Smooth muscle cell (in vitro differentiated cells): ENCODE measurements at regions not wholly inside any gene's neighbourhood (a gene's known extent, or its start where the extent isn't known, plus 50 kb on each side); places are given as distances from the start of the nearest gene placed in this dataset.

ENCODE experiments used
- DNase-seq: peaks from one replicate; lab custom pipeline; 2025; ENCODE audit not compliant: unreplicated experiment; lab: John Stamatoyannopoulos, UW
- H2AFZ ChIP-seq: fragments of 200-600 bp; sonication (generic); 2 replicates; pipeline ENCODE4 v1.6.0; 2016; ENCODE audit warnings: antibody characterized with exemption, low read depth, mild to moderate bottlenecking
- H3F3A ChIP-seq: fragments of 200-600 bp; sonication (generic); 2 replicates; pipeline ENCODE4 v1.6.0; 2017; ENCODE audit warnings: antibody characterized with exemption, low read depth
- H3K27ac ChIP-seq: fragments of 200-600 bp; sonication (generic); 2 replicates; pipeline ENCODE4 v1.5.1; 2016; ENCODE audit warnings: low read depth, mild to moderate bottlenecking
- H3K27me3 ChIP-seq: fragments of 200-600 bp; sonication (generic); 2 replicates; pipeline ENCODE4 v1.6.1; 2016; ENCODE audit warnings: low read depth, mild to moderate bottlenecking
- H3K36me3 ChIP-seq: fragments of 200-600 bp; sonication (generic); 2 replicates; pipeline ENCODE4 v1.5.1; 2016; ENCODE audit warnings: low read depth
- H3K4me1 ChIP-seq: fragments of 200-600 bp; sonication (generic); 2 replicates; pipeline ENCODE4 v1.5.1; 2016; ENCODE audit warnings: low read depth
- H3K4me2 ChIP-seq: fragments of 200-600 bp; sonication (generic); 2 replicates; pipeline ENCODE4 v1.6.0; 2016; ENCODE audit warnings: mild to moderate bottlenecking
- H3K4me3 ChIP-seq: fragments of 200-600 bp; sonication (generic); 2 replicates; pipeline ENCODE4 v1.5.1; 2016; ENCODE audit warnings: mild to moderate bottlenecking
- H3K79me2 ChIP-seq: fragments of 200-600 bp; sonication (generic); 2 replicates; pipeline ENCODE4 v1.6.0; 2016; ENCODE audit warnings: low read depth, mild to moderate bottlenecking
- H3K9ac ChIP-seq: fragments of 200-600 bp; sonication (generic); 2 replicates; pipeline ENCODE4 v1.6.0; 2016; ENCODE audit warnings: low read depth
- H3K9me3 ChIP-seq: fragments of 200-600 bp; sonication (generic); replicated peaks from 2 replicates; pipeline ENCODE4 v1.5.1; 2016; ENCODE audit warnings: low read depth
- H4K20me1 ChIP-seq: fragments of 200-600 bp; sonication (generic); 2 replicates; pipeline ENCODE4 v1.6.0; 2016; ENCODE audit warnings: low read depth
- CTCF ChIP-seq: fragments of 200-600 bp; sonication (generic); IDR thresholded peaks from 2 replicates; pipeline ENCODE4 v1.5.1; 2017; ENCODE audit warnings: borderline replicate concordance, mild to moderate bottlenecking, antibody characterized with exemption; ENCODE audit not compliant: insufficient read depth, poor library complexity, severe bottlenecking
- WGBS: methylation state at CpG from one replicate; pipeline ENCODE4 v1.1.7; 2016; ENCODE audit warnings: low lambda C conversion rate; 5-methylcytosine and 5-hydroxymethylcytosine counted together

GRCh38 chr15:62712455-62712839, 330.1 kb upstream of the TPM1 start:
- H3K9me3 ChIP-seq, result no peaks in the 10 kb centered on the region
- H3F3A ChIP-seq, result no peaks in the 10 kb centered on the region
- H3K9ac ChIP-seq, result no peak overlapping the region
- no peaks in the 10 kb centered on the region for H3K79me2 ChIP-seq
- no peaks in the 10 kb centered on the region for H3K27me3 ChIP-seq
- no peaks in the 10 kb centered on the region for H3K4me1 ChIP-seq
- H3K4me2 ChIP-seq, result no peak overlapping the region
- H4K20me1 ChIP-seq, result no peaks in the 10 kb centered on the region
- H2AFZ ChIP-seq, result no peak overlapping the region
- 78% methylated on average over 5 of the region's 5 CpGs for WGBS
- H3K4me3 ChIP-seq, result no peak overlapping the region
- DNase-seq, result no peak
- no peak for TF ChIP-seq CTCF
- no peak overlapping the region for H3K27ac ChIP-seq
- H3K36me3 ChIP-seq, result no peaks in the 10 kb centered on the region

GRCh38 chr15:62715946-62716345, 326.6 kb upstream of the TPM1 start:
- H4K20me1 ChIP-seq, result no peaks in the 10 kb centered on the region
- H3K9me3 ChIP-seq, result no peaks in the 10 kb centered on the region
- no peak for DNase-seq
- H3K9ac ChIP-seq, result no peak overlapping the region
- no peaks in the 10 kb centered on the region for H3K4me1 ChIP-seq
- no peak overlapping the region for H3K4me2 ChIP-seq
- H3K36me3 ChIP-seq, result no peaks in the 10 kb centered on the region
- H3K4me3 ChIP-seq, result no peak overlapping the region
- H2AFZ ChIP-seq, result no peak overlapping the region
- H3K79me2 ChIP-seq, result no peaks in the 10 kb centered on the region
- H3K27me3 ChIP-seq, result no peaks in the 10 kb centered on the region
- H3K27ac ChIP-seq, result no peak overlapping the region
- no peak for TF ChIP-seq CTCF
- no peaks in the 10 kb centered on the region for H3F3A ChIP-seq

DNA sequence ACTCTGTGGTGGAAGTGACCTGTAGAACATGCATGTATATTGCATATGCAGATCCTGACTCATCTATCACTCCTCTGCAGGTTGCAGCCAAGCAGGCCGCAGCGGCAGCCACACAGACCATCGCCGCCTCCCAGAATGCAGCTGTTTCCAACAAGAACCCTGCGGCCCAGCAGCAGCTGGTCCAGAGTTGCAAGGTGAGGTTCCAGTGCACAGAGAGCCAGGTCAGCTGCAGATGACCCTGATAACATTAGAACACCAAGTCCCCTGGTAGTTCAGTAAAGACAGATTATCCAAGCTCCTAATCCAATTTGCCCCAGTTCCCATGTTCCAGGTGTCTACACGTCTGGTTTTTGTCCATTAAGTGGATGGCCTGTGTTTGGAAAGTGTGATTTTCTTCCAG, 325.1 kb upstream of the TPM1 start:
- H3K36me3 ChIP-seq, result no peaks in the 10 kb centered on the region
- no peak overlapping the region for H2AFZ ChIP-seq
- H3K79me2 ChIP-seq, result no peaks in the 10 kb centered on the region
- H3K27ac ChIP-seq, result no peak overlapping the region
- H3K27me3 ChIP-seq, result no peaks in the 10 kb centered on the region
- 80% methylated on average over 6 of the region's 6 CpGs for WGBS
- no peaks in the 10 kb centered on the region for H4K20me1 ChIP-seq
- no peaks in the 10 kb centered on the region for H3K9me3 ChIP-seq
- H3K4me2 ChIP-seq, result no peak overlapping the region
- H3K9ac ChIP-seq, result no peak overlapping the region
- H3K4me1 ChIP-seq, result no peaks in the 10 kb centered on the region
- no peak for DNase-seq
- H3K4me3 ChIP-seq, result no peak overlapping the region
- TF ChIP-seq CTCF, result no peak
- no peaks in the 10 kb centered on the region for H3F3A ChIP-seq

DNA sequence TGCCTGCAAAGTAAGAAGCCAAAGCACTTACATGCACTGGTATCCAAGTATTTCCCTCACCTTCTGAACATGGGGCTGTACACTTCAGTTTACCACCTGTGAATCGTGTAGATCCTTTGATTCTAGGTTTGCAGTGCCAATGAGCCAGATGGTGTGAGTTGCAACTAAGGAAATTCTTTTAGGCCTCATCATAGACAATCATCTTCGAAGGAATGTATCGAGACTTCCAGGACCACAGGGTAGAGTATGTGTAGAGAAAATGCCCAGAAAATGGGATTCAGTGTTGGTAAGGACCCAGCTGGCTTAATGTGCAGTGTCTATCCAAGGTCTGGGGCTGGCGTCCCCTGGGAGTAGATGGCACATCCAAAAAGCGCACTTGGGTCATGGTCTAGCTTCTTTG, 323.2 kb upstream of the TPM1 start:
- Histone ChIP-seq H3K27me3 (no peaks in the 10 kb centered on the region), H3K4me1 (no peaks in the 10 kb centered on the region), H3K79me2 (no peaks in the 10 kb centered on the region), H3K9ac (no peak overlapping the region), H4K20me1 (no peaks in the 10 kb centered on the region), H2AFZ (no peak overlapping the region), H3K9me3 (no peaks in the 10 kb centered on the region), H3K4me3 (no peak overlapping the region), H3F3A (no peaks in the 10 kb centered on the region), H3K4me2 (no peak overlapping the region), H3K36me3 (no peaks in the 10 kb centered on the region), H3K27ac (no peak overlapping the region)
- 94% methylated on average over 5 of the region's 5 CpGs for WGBS
- no peak for TF ChIP-seq CTCF
- DNase-seq, result no peak
